Mesendoderm (in vitro differentiated cells): ENCODE measurements at regions not wholly inside any gene's neighbourhood (a gene's known extent, or its start where the extent isn't known, plus 50 kb on each side); places are given as distances from the start of the nearest gene placed in this dataset.

ENCODE experiments used
- DNase-seq: peaks from one replicate; pipeline ENCODE4 v3.0.0; 2013
- H2AK5ac ChIP-seq: 2 replicates; pipeline ENCODE4 v1.6.1; 2013; ENCODE audit warnings: low read length, inconsistent platforms
- H2BK120ac ChIP-seq: 2 replicates; pipeline ENCODE4 v1.6.1; 2013; ENCODE audit warnings: low read depth, mild to moderate bottlenecking, low read length, moderate library complexity, mixed read lengths
- H2BK15ac ChIP-seq: replicated peaks from 2 replicates; pipeline ENCODE4 v1.6.1; 2013; ENCODE audit warnings: low read depth, mild to moderate bottlenecking, moderate library complexity
- H2BK5ac ChIP-seq: 2 replicates; pipeline ENCODE4 v1.6.1; 2013; ENCODE audit warnings: low read length, inconsistent platforms
- H3K18ac ChIP-seq: 2 replicates; pipeline ENCODE4 v1.6.1; 2013; ENCODE audit warnings: mild to moderate bottlenecking, low read length, mixed read lengths
- H3K23ac ChIP-seq: one replicate; pipeline ENCODE4 v1.6.1; 2013; ENCODE audit warnings: low read length
- H3K27ac ChIP-seq: 2 replicates; pipeline ENCODE4 v1.5.1; 2013; ENCODE audit warnings: low read depth, mild to moderate bottlenecking, inconsistent platforms, low read length, moderate library complexity
- H3K27me3 ChIP-seq: 2 replicates; pipeline ENCODE4 v1.6.1; 2013; ENCODE audit warnings: low read length, control low read depth, mild to moderate bottlenecking, inconsistent platforms; ENCODE audit not compliant: insufficient read depth, poor library complexity
- H3K36me3 ChIP-seq: 2 replicates; pipeline ENCODE4 v1.6.1; 2013; ENCODE audit warnings: low read length, inconsistent platforms; ENCODE audit not compliant: control insufficient read depth, insufficient read depth
- H3K4ac ChIP-seq: one replicate; pipeline ENCODE4 v1.6.1; 2013; ENCODE audit warnings: low read depth, mild to moderate bottlenecking, low read length, moderate library complexity
- H3K4me1 ChIP-seq: 2 replicates; pipeline ENCODE4 v1.6.1; 2013; ENCODE audit warnings: low read depth, low read length, inconsistent platforms; ENCODE audit not compliant: control insufficient read depth
- H3K4me2 ChIP-seq: 2 replicates; pipeline ENCODE4 v1.6.1; 2013; ENCODE audit warnings: low read length
- H3K4me3 ChIP-seq: 2 replicates; pipeline ENCODE4 v1.5.1; 2013; ENCODE audit warnings: mild to moderate bottlenecking, low read length
- H3K56ac ChIP-seq: one replicate; pipeline ENCODE4 v1.6.1; 2013; ENCODE audit warnings: low read length
- H3K79me1 ChIP-seq: 2 replicates; pipeline ENCODE4 v1.6.1; 2013; ENCODE audit warnings: low read length, inconsistent platforms
- H3K79me2 ChIP-seq: 2 replicates; pipeline ENCODE4 v1.6.1; 2013; ENCODE audit warnings: mild to moderate bottlenecking, low read length; ENCODE audit not compliant: control insufficient read depth, insufficient read depth
- H3K9ac ChIP-seq: 2 replicates; pipeline ENCODE4 v1.6.1; 2013; ENCODE audit warnings: low read length, inconsistent platforms
- H4K5ac ChIP-seq: one replicate; pipeline ENCODE4 v1.6.1; 2013; ENCODE audit warnings: low read length
- H4K8ac ChIP-seq: one replicate; pipeline ENCODE4 v1.6.1; 2013; ENCODE audit warnings: low read depth, mild to moderate bottlenecking, control low read depth, low read length, moderate library complexity
- WGBS: extraction: QIAGEN DNeasy Blood & Tissue Kit; methylation state at CpG from one replicate; pipeline ENCODE4 v1.1.7; 2013; ENCODE audit warnings: low lambda C conversion rate, missing lambda C conversion rate; ENCODE audit not compliant: insufficient coverage; ENCODE audit errors: extremely low coverage; 5-methylcytosine and 5-hydroxymethylcytosine counted together

DNA sequence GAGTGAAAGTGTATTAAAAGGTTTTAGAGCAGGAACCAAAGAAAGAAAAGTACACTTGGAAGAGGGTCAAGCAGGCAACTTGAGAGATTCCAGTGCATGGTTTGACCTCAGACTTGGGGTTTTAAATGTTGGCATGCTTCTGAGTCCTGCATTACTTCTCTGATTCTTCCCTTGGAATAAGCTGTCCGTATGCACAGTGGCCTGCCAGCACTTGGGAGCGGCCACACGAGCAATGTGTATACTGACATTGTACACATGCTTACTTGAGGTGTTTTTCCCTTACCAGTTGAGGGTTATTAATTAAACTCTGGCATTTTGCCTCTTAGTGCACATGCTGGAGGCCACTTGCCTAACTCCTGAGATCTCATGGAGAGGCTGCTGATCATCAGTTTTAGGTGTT, 786.6 kb upstream of the RGS18 start:
- WGBS = no CpG with 5 or more reads among the region's 3 CpGs

DNA sequence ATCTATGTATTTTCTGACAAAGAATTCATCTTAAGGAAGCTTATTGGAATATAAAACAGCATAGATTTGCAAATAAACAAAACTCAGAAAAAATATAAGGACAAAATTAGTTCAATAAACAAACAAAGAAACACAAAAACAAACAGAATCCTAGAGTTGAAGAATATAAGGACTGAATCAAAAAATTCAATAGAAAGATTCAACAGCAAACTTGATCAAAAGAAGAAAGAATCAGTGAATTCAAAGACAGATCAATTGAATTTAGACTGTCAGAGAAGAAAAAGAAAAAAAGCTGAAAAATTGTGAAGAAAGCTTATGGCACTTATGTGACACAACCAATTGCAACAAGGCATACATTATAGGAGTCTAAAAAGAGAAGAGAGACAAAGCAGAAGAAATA, 770.0 kb upstream of the RGS18 start:
- Histone ChIP-seq H2BK5ac (no peak overlapping the region), H4K8ac (no peak overlapping the region), H3K4me2 (no peak overlapping the region), H3K27me3 (no peaks in the 10 kb centered on the region), H3K79me2 (no peaks in the 10 kb centered on the region), H3K36me3 (no peaks in the 10 kb centered on the region), H3K18ac (no peak overlapping the region), H3K56ac (no peak overlapping the region), H3K23ac (no peak overlapping the region), H2BK120ac (no peak overlapping the region), H2AK5ac (no peak overlapping the region), H3K27ac (no peak overlapping the region), H3K4ac (no peak overlapping the region), H3K4me3 (no peak overlapping the region), H4K5ac (no peak overlapping the region), H3K9ac (no peak overlapping the region), H3K4me1 (no peaks in the 10 kb centered on the region), H3K79me1 (no peaks in the 10 kb centered on the region), H2BK15ac (no peak overlapping the region)
- no peak for DNase-seq

More for the DNA sequence above, 786.6 kb upstream of the RGS18 start:
- H3K4me2 ChIP-seq = no peak overlapping the region
- H2AK5ac ChIP-seq = no peak overlapping the region
- no peaks in the 10 kb centered on the region for H3K4me1 ChIP-seq
- no peak overlapping the region for H2BK120ac ChIP-seq
- no peak overlapping the region for H2BK5ac ChIP-seq
- no peak overlapping the region for H3K18ac ChIP-seq
- H4K8ac ChIP-seq = no peak overlapping the region
- H2BK15ac ChIP-seq = no peak overlapping the region
- H3K36me3 ChIP-seq = no peaks in the 10 kb centered on the region
- H3K56ac ChIP-seq = no peak overlapping the region
- no peak overlapping the region for H3K9ac ChIP-seq
- no peak overlapping the region for H3K4me3 ChIP-seq
- H4K5ac ChIP-seq = no peak overlapping the region
- H3K27me3 ChIP-seq = no peaks in the 10 kb centered on the region
- no peak overlapping the region for H3K23ac ChIP-seq
- no peaks in the 10 kb centered on the region for H3K79me1 ChIP-seq
- no peak for DNase-seq
- H3K4ac ChIP-seq = peak overlapping the region; percentile 36
- H3K79me2 ChIP-seq = no peaks in the 10 kb centered on the region
- no peak overlapping the region for H3K27ac ChIP-seq

DNA sequence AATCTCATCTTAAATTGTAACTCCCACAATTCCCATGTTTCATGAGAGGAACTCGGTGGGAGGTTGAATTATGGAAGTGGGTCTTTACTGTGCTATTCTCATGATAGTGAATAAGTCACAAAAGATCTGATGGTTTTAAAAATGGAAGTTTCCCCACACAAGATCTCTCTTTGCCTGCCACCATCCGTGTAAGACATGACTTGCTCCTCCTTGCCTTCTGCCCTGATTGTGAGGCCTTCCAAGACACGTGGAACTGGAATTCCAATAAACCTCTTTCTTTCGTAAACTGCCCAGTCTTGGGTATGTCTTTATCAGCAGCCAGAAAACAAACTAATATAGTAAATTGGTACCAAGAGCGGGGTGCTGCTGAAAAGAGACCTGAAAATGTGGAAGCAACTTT, 761.6 kb upstream of the RGS18 start:
- no peak overlapping the region for H3K18ac ChIP-seq
- no peak overlapping the region for H2BK120ac ChIP-seq
- H2BK5ac ChIP-seq = no peak overlapping the region
- DNase-seq = no peak
- H2BK15ac ChIP-seq = no peak overlapping the region
- no peaks in the 10 kb centered on the region for H3K79me1 ChIP-seq
- no peak overlapping the region for H3K23ac ChIP-seq
- H4K8ac ChIP-seq = no peak overlapping the region
- no peaks in the 10 kb centered on the region for H3K79me2 ChIP-seq
- no peak overlapping the region for H3K4ac ChIP-seq
- no peaks in the 10 kb centered on the region for H3K4me1 ChIP-seq
- no peaks in the 10 kb centered on the region for H3K27me3 ChIP-seq
- H3K4me2 ChIP-seq = no peak overlapping the region
- H3K9ac ChIP-seq = no peak overlapping the region
- WGBS = no CpG with 5 or more reads among the region's 5 CpGs
- no peak overlapping the region for H3K4me3 ChIP-seq
- H3K56ac ChIP-seq = no peak overlapping the region
- no peak overlapping the region for H4K5ac ChIP-seq
- H3K36me3 ChIP-seq = no peaks in the 10 kb centered on the region
- H3K27ac ChIP-seq = no peak overlapping the region
- no peak overlapping the region for H2AK5ac ChIP-seq

DNA sequence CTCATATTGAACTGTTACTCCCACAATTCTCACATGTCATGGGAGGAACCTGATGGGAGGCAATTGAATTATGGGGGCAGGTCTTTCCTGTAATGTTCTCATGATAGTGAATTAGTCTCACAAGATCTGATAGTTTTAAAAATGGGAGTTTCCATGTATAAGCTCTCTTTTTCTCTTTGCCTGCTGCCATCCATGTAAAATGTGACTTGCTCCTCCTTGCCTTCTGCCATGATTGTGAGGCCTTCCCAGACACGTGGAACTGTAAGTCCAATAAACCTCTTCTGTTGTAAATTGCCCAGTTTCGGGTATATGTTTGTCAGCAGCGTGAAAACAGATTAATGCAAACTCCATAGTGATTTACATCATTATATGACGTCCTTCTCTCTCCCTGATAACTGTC, 759.7 kb upstream of the RGS18 start:
- Histone ChIP-seq H2BK120ac (no peak overlapping the region), H3K79me1 (no peaks in the 10 kb centered on the region), H3K27me3 (no peaks in the 10 kb centered on the region), H3K79me2 (no peaks in the 10 kb centered on the region), H2BK5ac (no peak overlapping the region), H4K5ac (no peak overlapping the region), H3K18ac (no peak overlapping the region), H2BK15ac (no peak overlapping the region), H3K56ac (no peak overlapping the region), H2AK5ac (no peak overlapping the region), H3K4me1 (no peaks in the 10 kb centered on the region), H3K27ac (no peak overlapping the region), H3K4ac (no peak overlapping the region), H3K4me2 (no peak overlapping the region), H3K36me3 (no peaks in the 10 kb centered on the region), H3K23ac (no peak overlapping the region), H3K9ac (no peak overlapping the region), H4K8ac (no peak overlapping the region), H3K4me3 (no peak overlapping the region)
- DNase-seq = no peak
- WGBS = no CpG with 5 or more reads among the region's 4 CpGs

DNA sequence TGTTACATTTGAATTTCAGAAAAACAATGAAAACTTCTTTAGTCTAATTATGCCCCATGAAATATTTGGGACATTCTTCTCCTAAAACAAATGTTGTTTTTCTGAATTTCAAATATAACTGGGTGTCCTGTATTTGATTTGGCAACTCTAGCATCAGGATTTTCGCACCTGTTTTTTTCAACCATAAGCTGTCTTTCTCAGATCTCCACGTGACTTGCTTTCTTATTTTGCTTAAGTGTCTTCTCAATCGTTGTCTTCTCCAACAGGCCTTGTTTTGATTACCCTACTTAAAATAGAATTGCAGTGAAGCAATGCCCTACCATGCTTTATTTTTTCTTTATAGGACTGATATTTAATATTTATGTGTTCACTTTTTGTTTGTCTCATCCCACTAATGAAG, 752.8 kb upstream of the RGS18 start:
- Histone ChIP-seq H2AK5ac (no peak overlapping the region), H3K4me1 (no peaks in the 10 kb centered on the region), H3K4ac (no peak overlapping the region), H3K27me3 (no peaks in the 10 kb centered on the region), H3K4me2 (no peak overlapping the region), H3K27ac (no peak overlapping the region), H2BK120ac (no peak overlapping the region), H3K79me2 (no peaks in the 10 kb centered on the region), H3K18ac (no peak overlapping the region), H3K23ac (no peak overlapping the region), H3K36me3 (no peaks in the 10 kb centered on the region), H4K5ac (no peak overlapping the region), H2BK5ac (no peak overlapping the region), H3K79me1 (no peaks in the 10 kb centered on the region), H3K9ac (no peak overlapping the region), H3K4me3 (no peak overlapping the region), H4K8ac (no peak overlapping the region), H3K56ac (no peak overlapping the region), H2BK15ac (no peak overlapping the region)
- WGBS = no CpG with 5 or more reads among the region's 3 CpGs
- DNase-seq = no peak

DNA sequence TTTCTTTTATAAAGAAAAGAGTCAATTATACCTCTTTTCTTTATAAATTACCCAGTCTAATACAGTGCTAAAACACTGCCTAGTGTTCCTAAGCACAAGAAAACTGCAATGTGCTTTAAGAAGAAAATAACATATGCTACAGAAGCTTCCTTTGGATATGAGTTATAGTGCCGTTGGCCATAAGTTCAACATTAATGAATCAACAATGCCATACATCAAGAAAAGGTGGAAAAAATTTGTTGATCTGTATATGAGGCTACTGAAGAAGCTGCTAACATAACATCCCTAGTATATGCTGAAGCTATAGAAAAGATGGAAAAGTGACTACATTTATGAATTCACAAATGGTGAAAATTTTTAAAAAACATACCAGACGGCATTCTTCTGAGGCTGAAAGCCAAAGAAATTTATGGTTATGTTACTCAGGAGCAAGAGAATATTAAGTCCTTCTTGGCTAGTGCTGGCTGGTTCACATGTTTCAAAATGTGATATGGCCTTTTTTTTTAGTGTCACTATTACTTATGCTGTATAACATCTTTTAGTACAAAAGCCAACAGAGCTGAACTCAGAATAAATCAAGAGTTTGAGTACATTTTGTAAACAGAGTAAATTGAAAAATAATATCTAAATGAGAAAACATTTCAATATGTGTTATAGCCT, 743.2 kb upstream of the RGS18 start:
- WGBS = no CpG with 5 or more reads among the region's 2 CpGs
- Histone ChIP-seq H3K23ac (no peak overlapping the region), H2BK5ac (no peak overlapping the region), H3K79me1 (no peaks in the 10 kb centered on the region), H3K4me3 (no peak overlapping the region), H3K4ac (no peak overlapping the region), H2BK120ac (no peak overlapping the region), H3K4me1 (no peaks in the 10 kb centered on the region), H3K18ac (no peak overlapping the region), H3K36me3 (no peaks in the 10 kb centered on the region), H3K9ac (no peak overlapping the region), H2BK15ac (no peak overlapping the region), H3K79me2 (no peaks in the 10 kb centered on the region), H3K27me3 (no peaks in the 10 kb centered on the region), H3K4me2 (no peak overlapping the region), H2AK5ac (no peak overlapping the region), H3K27ac (no peak overlapping the region), H3K56ac (no peak overlapping the region), H4K5ac (no peak overlapping the region), H4K8ac (no peak overlapping the region)
- no peak for DNase-seq
